ENCODE measurements at regions not wholly inside any gene's neighbourhood (a gene's known extent, or its start where the extent isn't known, plus 50 kb on each side); places are given as distances from the start of the nearest gene placed in this dataset.

- DNase-seq, result no peak
Measured at GRCh38 chr5:126066836-126067235, 356.4 kb upstream of the GRAMD2B start.

DNA sequence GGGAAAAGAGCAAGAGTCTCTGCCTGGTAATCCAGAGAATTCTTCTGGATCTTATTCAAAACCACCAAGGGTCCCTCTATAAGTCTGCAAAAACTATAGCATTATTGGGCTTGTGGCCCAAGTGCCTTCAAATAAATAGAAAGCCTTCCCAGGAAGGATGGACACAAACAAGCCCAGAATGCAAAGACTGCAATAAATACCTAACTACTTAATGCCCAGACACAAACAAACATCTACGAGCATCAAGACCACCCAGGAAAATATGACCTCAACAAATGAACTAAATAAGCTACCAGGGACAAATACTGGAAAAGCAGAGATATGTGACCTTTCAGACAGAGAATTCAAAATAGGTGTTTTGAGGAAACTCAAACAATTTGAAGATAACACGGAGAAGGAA lies 355.8 kb upstream of the GRAMD2B start:
- no peak for DNase-seq

- no peak for DNase-seq
Measured at GRCh38 chr5:126069329-126069728, 353.9 kb upstream of the GRAMD2B start.

GRCh38 chr5:126070481-126070880 lies 352.7 kb upstream of the GRAMD2B start:
- DNase-seq, result no peak

DNA sequence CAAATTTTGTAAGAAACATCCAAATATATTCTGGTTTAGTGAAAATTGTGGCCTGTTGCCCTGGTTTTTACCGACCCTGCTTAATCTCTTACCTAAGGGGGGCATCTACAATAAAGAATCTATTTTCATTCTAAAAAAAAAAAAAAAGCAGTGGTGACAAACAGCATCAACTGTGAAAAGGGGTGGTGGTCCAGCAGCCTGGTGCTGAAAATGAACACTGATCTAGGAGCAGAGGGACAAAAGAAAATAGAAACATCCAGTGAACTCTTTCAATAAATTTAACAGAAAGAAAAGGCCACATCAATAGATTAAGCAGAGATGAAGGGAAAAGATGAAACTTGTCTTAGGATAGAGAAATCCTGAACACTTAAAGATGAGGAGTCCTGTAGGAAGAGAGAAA lies 348.7 kb upstream of the GRAMD2B start:
- DNase-seq, result no peak

- no peak for DNase-seq
Measured at GRCh38 chr5:126079266-126079665, 343.9 kb upstream of the GRAMD2B start.

- no peak for DNase-seq
Measured at GRCh38 chr5:126081209-126081608, 342.0 kb upstream of the GRAMD2B start.

DNA sequence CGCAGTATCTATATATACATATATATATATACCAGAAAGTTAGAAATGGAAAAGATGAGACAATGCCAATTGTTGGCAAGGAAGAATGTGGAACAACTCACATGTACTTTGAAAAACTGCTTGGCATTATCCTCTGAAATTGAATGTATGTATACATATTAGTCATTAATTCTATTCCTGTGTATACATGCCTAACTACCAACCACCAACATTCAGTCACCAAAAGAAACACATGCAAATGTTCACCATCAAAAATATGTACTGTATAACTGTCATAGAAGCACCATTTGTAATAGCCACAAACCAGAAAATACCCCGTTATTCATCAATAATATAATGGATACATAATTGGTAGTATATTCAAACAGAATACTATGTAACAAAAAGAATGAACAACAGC lies 330.2 kb upstream of the GRAMD2B start:
- no peak for DNase-seq

- no peak for DNase-seq
Measured at GRCh38 chr5:126093718-126094117, 329.5 kb upstream of the GRAMD2B start.

DNA sequence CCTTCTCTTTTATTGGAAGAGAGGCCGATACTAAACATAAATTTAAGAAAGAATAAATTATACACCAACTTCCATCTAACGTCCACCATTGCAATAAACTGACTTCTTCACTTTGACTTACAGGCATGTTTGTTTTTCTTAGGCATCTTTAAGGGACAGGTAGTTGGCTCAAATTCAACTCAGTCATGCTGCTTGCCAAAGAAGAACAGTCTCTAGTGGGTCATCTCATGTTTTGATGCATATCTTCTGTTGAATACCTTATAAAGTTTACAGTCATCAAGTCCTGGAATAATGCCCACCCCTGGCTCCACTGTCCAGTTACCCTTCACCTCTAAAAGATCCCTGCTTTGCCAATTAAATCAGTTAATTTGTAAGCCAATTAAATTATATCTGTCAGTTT lies 328.2 kb upstream of the GRAMD2B start:
- DNase-seq, result no peak

DNA sequence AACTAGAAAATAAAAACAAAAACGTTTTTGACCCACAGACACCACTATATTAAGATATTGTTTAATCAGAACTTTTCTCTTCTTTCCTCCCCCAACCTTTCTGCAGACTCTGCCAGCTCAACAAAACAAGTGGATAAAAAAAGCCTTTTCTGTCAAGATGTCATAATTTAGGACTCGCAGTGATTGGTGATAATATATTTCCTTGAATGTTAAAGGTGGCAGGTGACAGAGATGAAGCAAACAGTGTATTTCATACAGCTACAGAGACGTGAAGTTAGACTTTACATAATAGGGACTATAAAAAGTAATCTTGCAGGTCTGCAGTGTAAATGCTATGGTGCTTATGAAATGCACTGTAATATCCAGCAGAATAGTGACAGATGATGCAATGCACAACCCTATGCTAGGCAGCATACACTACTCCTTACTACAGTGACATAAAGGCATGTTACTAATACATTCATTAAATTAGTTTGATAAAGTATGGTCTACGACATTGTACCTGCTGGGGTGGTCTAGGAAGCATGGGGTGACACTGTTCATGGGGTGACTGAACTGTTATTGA lies 326.7 kb upstream of the GRAMD2B start:
- DNase-seq, result no peak

- no peak for DNase-seq
Measured at GRCh38 chr5:126097876-126098275, 325.3 kb upstream of the GRAMD2B start.

GRCh38 chr5:126098330-126099017 lies 324.7 kb upstream of the GRAMD2B start:
- DNase-seq, result no peak

DNA sequence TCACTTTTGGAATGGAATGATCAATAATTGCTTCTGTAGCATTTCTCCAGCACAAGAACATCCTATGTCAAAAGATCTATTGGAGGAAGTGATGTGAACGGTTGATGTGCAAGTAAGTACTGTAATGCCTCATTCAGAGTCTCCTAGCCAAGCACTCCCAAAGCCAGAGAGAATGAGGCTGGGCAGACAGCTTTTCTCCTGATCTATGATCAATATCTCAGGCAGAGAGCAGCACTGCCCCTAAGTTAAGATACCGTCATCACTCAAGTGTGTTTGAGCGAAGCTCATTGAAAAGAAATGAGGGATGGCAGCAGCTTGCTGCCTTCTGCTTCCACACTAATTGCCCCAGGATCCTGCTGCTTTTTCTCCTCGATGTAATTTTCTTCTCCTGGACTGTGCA lies 324.1 kb upstream of the GRAMD2B start:
- DNase-seq, result no peak

DNA sequence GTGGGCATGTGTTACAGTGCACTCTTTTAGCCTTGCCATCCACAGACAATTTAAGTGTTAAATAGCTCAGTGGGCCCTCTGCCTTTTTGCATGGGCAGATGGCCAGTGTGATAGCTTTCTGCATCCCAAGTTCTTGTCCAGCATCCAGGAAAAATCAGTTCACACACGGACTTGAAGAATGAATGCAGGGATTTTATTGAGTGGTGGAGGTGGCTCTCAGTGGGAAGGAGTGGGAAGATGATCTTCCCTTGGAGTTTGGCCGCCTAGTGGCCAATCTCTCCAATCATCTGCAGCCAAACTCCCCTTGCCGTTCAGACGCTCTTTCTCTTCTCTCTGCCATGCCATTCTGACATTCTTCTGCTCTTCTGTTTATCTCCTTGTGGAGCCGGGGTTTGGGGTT lies 322.4 kb upstream of the GRAMD2B start:
- no peak for DNase-seq

DNA sequence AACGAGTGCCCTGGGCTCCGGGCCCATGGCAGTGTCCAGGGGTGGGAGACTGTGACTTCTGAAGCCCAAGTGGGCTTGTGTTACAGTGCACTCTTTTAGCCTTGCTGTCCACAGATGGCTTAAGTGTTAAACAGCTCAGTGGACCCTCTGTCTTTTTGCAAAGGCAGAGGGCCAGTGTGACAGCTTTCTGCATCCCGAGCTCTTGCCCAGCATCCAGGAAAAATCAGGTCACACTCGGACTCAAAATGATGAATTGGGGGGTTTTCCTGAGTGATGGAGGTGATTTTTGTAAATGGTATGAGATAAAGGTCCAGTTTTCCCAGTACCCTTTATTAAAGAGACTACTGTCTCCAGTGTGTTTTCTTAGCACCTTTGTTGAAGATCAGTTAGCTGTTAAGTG lies 321.3 kb upstream of the GRAMD2B start:
- no peak for DNase-seq

GRCh38 chr5:126103050-126103449 lies 320.2 kb upstream of the GRAMD2B start:
- DNase-seq, result no peak

GRCh38 chr5:126103868-126104267 lies 319.3 kb upstream of the GRAMD2B start:
- no peak for DNase-seq

- DNase-seq, result no peak
Measured at GRCh38 chr5:126104341-126104740, 318.9 kb upstream of the GRAMD2B start.

GRCh38 chr5:126104951-126105350 lies 318.3 kb upstream of the GRAMD2B start:
- no peak for DNase-seq

- DNase-seq, result no peak
Measured at GRCh38 chr5:126106029-126106428, 317.2 kb upstream of the GRAMD2B start.

DNA sequence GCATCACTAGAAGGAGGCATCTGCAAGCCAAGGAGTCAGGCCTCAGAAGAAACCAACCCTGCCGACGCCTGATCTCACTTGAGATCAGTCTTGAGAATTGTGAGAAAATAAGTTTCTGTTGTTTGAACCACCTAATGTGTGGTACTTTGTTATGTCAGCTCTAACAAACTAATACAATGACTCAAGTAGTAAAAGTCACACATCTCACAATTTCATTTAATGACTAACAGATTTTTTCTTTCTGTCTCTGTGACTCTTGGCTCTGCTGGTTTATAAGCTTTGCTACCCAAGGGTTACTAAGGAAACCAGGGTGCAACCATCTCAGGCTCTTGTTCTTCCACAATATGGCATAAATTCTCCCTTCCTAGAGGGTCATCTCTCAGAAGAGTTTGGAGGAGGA lies 315.8 kb upstream of the GRAMD2B start:
- no peak for DNase-seq

- DNase-seq, result no peak
Measured at GRCh38 chr5:126108470-126108869, 314.7 kb upstream of the GRAMD2B start.
